WTC11 (cell line): ENCODE measurements at regions not wholly inside any gene's neighbourhood (a gene's known extent, or its start where the extent isn't known, plus 50 kb on each side); places are given as distances from the start of the nearest gene placed in this dataset.

Experiments used
- ATAC-seq: fragments of 200-7000 bp; cut with Tn5 transposase; 2 replicates; pipeline ENCODE4 v1.10.0; 2021; ENCODE audit warnings: mild to moderate bottlenecking, moderate library complexity
- CTCF ChIA-PET: fragments of 300-600 bp; sonication (Branson Sonifier 250); formaldehyde crosslinking; loops from one replicate; lab custom pipeline; 2021; ENCODE audit warnings: antibody characterized with exemption; lab: Charles Lee
- POLR2A ChIA-PET: fragments of 350-600 bp; sonication (Branson Sonifier 250); formaldehyde crosslinking; loops from one replicate; lab custom pipeline; 2021; ENCODE audit warnings: antibody characterized with exemption; lab: Charles Lee
- DNase-seq: peaks from one replicate; pipeline ENCODE4 v3.0.0; 2021; ENCODE audit warnings: low spot score
- H3K27ac Mint-ChIP-seq: 2 replicates; pipeline ENCODE4 v1.8.0; 2021; ENCODE audit warnings: mixed read lengths
- H3K27me3 Mint-ChIP-seq: 2 replicates; pipeline ENCODE4 v1.8.0; 2021; ENCODE audit warnings: low read depth, mild to moderate bottlenecking, moderate library complexity, mixed read lengths
- H3K36me3 Mint-ChIP-seq: 2 replicates; pipeline ENCODE4 v1.8.0; 2021; ENCODE audit warnings: mixed read lengths
- H3K4me1 Mint-ChIP-seq: 2 replicates; pipeline ENCODE4 v1.8.0; 2022; ENCODE audit warnings: mixed read lengths
- H3K4me3 Mint-ChIP-seq: 2 replicates; pipeline ENCODE4 v1.8.0; 2021; ENCODE audit warnings: mild to moderate bottlenecking, moderate library complexity, mixed read lengths
- H3K9me3 Mint-ChIP-seq: 2 replicates; pipeline ENCODE4 v1.8.0; 2021; ENCODE audit warnings: mixed read lengths
- ARID4B ChIP-seq: sonication (generic); formaldehyde crosslinking; IDR thresholded peaks from 2 replicates; pipeline ENCODE4 v1.8.0; 2023; ENCODE audit warnings: missing genetic modification reagents, mild to moderate bottlenecking, borderline replicate concordance
- CREB1 ChIP-seq: sonication (generic); formaldehyde crosslinking; IDR thresholded peaks from 2 replicates; pipeline ENCODE4 v1.8.0; 2023; ENCODE audit warnings: mild to moderate bottlenecking, missing genetic modification reagents
- ETV6 ChIP-seq: sonication (generic); formaldehyde crosslinking; IDR thresholded peaks from 2 replicates; pipeline ENCODE4 v1.8.1; 2022; ENCODE audit warnings: mild to moderate bottlenecking, missing genetic modification reagents
- FOXJ3 ChIP-seq: sonication (generic); formaldehyde crosslinking; IDR thresholded peaks from 2 replicates; pipeline ENCODE4 v1.9.0; 2021; ENCODE audit warnings: missing genetic modification reagents, mild to moderate bottlenecking, borderline replicate concordance
- FOXP1 ChIP-seq: sonication (generic); formaldehyde crosslinking; IDR thresholded peaks from 2 replicates; pipeline ENCODE4 v1.8.0; 2022; ENCODE audit warnings: missing genetic modification reagents, mild to moderate bottlenecking, moderate library complexity, borderline replicate concordance
- GRHL2 ChIP-seq: fragments of 250-450 bp; sonication (Bioruptor Pico); IDR thresholded peaks from 2 replicates; pipeline ENCODE4 v1.8.0; 2022; ENCODE audit warnings: mild to moderate bottlenecking, moderate library complexity; ENCODE audit not compliant: insufficient replicate concordance, severe bottlenecking
- HMGXB4 ChIP-seq: sonication (generic); formaldehyde crosslinking; IDR thresholded peaks from 2 replicates; pipeline ENCODE4 v1.8.1; 2023; ENCODE audit warnings: mild to moderate bottlenecking, moderate library complexity, missing genetic modification reagents
- KAT7 ChIP-seq: sonication (generic); formaldehyde crosslinking; IDR thresholded peaks from 2 replicates; pipeline ENCODE4 v1.8.1; 2023; ENCODE audit warnings: missing genetic modification reagents, mild to moderate bottlenecking, borderline replicate concordance
- MXD4 ChIP-seq: fragments of 250-450 bp; sonication (Bioruptor Pico); IDR thresholded peaks from 2 replicates; pipeline ENCODE4 v1.8.0; 2021; ENCODE audit warnings: mild to moderate bottlenecking, moderate library complexity, borderline replicate concordance
- MYBL2 ChIP-seq: sonication (generic); formaldehyde crosslinking; IDR thresholded peaks from 2 replicates; pipeline ENCODE4 v1.8.1; 2023; ENCODE audit warnings: mild to moderate bottlenecking, moderate library complexity, missing genetic modification reagents
- SMAD3 ChIP-seq: sonication (generic); formaldehyde crosslinking; IDR thresholded peaks from 2 replicates; pipeline ENCODE4 v1.8.0; 2022; ENCODE audit warnings: missing genetic modification reagents, mild to moderate bottlenecking, borderline replicate concordance
- SP1 ChIP-seq: sonication (generic); formaldehyde crosslinking; conservative IDR thresholded peaks from 2 replicates; pipeline ENCODE4 v1.8.1; 2022; ENCODE audit warnings: missing genetic modification reagents
- ZBTB21 ChIP-seq: sonication (generic); formaldehyde crosslinking; IDR thresholded peaks from 2 replicates; pipeline ENCODE4 v1.8.1; 2023; ENCODE audit warnings: mild to moderate bottlenecking, missing genetic modification reagents, borderline replicate concordance
- ZNF121 ChIP-seq: sonication (generic); formaldehyde crosslinking; IDR thresholded peaks from 2 replicates; pipeline ENCODE4 v1.8.0; 2023; ENCODE audit warnings: missing genetic modification reagents
- ZNF219 ChIP-seq: sonication (generic); formaldehyde crosslinking; IDR thresholded peaks from 2 replicates; pipeline ENCODE4 v1.8.0; 2023; ENCODE audit warnings: missing genetic modification reagents, mild to moderate bottlenecking, borderline replicate concordance
- ZNF232 ChIP-seq: sonication (generic); formaldehyde crosslinking; IDR thresholded peaks from 2 replicates; pipeline ENCODE4 v1.8.0; 2022; ENCODE audit warnings: mild to moderate bottlenecking, missing genetic modification reagents
- ZNF263 ChIP-seq: sonication (generic); formaldehyde crosslinking; IDR thresholded peaks from 2 replicates; pipeline ENCODE4 v1.8.1; 2022; ENCODE audit warnings: low read depth, mild to moderate bottlenecking, moderate library complexity, missing genetic modification reagents
- ZNF317 ChIP-seq: sonication (generic); formaldehyde crosslinking; IDR thresholded peaks from 2 replicates; pipeline ENCODE4 v1.8.1; 2023; ENCODE audit warnings: low read depth, mild to moderate bottlenecking, moderate library complexity, missing genetic modification reagents, borderline replicate concordance
- ZNF396 ChIP-seq: fragments of 250-450 bp; sonication (Bioruptor Pico); IDR thresholded peaks from 2 replicates; pipeline ENCODE4 v1.8.0; 2021; ENCODE audit warnings: mild to moderate bottlenecking, moderate library complexity, borderline replicate concordance
- ZNF416 ChIP-seq: fragments of 250-450 bp; sonication (Bioruptor Pico); IDR thresholded peaks from 2 replicates; pipeline ENCODE4 v1.9.0; 2021; ENCODE audit warnings: mild to moderate bottlenecking, inconsistent platforms
- TF ChIP-seq, protein P1 (sequence below): sonication (generic); formaldehyde crosslinking; IDR thresholded peaks from 2 replicates; pipeline ENCODE4 v1.8.1; 2023; ENCODE audit warnings: mild to moderate bottlenecking, missing genetic modification reagents, moderate library complexity
- TF ChIP-seq, protein P2 (sequence below): fragments of 250-450 bp; sonication (Bioruptor Pico); IDR thresholded peaks from 2 replicates; pipeline ENCODE4 v2.1.2; 2022; ENCODE audit warnings: mild to moderate bottlenecking, moderate library complexity
- TF ChIP-seq, protein P3 (sequence below): sonication (generic); formaldehyde crosslinking; IDR thresholded peaks from 2 replicates; pipeline ENCODE4 v1.8.0; 2023; ENCODE audit warnings: mild to moderate bottlenecking, missing genetic modification reagents

DNA sequence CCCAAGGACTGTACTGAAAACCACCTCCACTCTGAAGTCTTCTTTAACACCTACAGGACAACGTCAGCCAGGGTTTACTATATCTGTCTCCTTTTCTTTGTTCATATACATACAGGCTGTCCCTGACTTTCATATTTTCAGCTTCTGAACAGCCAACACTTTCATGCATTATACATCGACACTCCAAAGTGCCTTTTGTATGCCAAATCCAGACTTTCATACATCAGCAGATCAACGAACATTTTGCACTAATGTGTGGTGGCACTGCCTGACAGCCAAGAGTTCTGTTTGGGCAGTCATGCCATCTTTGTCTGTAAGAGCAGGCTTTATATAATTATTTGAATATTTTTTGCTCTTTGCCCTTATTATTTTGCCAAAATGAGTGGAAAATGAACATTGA, 487.4 kb downstream of the CETN3 start (continued):
- TF ChIP-seq ARID4B (CRISPR knock-in tag) (no peak), GRHL2 (CRISPR knock-in tag) (no peak), SMAD3 (CRISPR knock-in tag) (no peak), FOXP1 (CRISPR knock-in tag) (no peak), ETV6 (CRISPR knock-in tag) (no peak), MYBL2 (CRISPR knock-in tag) (no peak), ZNF263 (CRISPR knock-in tag) (no peak), HMGXB4 (CRISPR knock-in tag) (no peak), CREB1 (CRISPR knock-in tag) (no peak), ZBTB21 (CRISPR knock-in tag) (no peak), ZNF416 (CRISPR knock-in tag) (no peak), ZNF232 (CRISPR knock-in tag) (no peak), KAT7 (CRISPR knock-in tag) (no peak)
- TF ChIP-seq, protein P1, sequence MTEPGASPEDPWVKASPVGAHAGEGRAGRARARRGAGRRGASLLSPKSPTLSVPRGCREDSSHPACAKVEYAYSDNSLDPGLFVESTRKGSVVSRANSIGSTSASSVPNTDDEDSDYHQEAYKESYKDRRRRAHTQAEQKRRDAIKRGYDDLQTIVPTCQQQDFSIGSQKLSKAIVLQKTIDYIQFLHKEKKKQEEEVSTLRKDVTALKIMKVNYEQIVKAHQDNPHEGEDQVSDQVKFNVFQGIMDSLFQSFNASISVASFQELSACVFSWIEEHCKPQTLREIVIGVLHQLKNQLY = no peak
- TF ChIP-seq, protein P2, sequence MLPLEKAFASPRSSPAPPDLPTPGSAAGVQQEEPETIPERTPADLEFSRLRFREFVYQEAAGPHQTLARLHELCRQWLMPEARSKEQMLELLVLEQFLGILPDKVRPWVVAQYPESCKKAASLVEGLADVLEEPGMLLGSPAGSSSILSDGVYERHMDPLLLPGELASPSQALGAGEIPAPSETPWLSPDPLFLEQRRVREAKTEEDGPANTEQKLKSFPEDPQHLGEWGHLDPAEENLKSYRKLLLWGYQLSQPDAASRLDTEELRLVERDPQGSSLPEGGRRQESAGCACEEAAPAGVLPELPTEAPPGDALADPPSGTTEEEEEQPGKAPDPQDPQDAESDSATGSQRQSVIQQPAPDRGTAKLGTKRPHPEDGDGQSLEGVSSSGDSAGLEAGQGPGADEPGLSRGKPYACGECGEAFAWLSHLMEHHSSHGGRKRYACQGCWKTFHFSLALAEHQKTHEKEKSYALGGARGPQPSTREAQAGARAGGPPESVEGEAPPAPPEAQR (CRISPR knock-in tag) = no peak

- 0 out of 2 replicates have a peak, but pooled peaks cover 5% of the 10 kb centered on the region for H3K9me3 Mint-ChIP-seq
- CTCF ChIA-PET = no interaction called here
- H3K4me1 Mint-ChIP-seq = no peaks in the 10 kb centered on the region
- TF ChIP-seq, protein P2 (CRISPR knock-in tag) = no peak
- TF ChIP-seq ZNF121 (no peak), FOXJ3 (CRISPR knock-in tag) (no peak), ZNF263 (CRISPR knock-in tag) (no peak), SP1 (CRISPR knock-in tag) (no peak), ZNF396 (CRISPR knock-in tag) (no peak), MXD4 (CRISPR knock-in tag) (no peak), FOXP1 (CRISPR knock-in tag) (no peak), ZNF219 (CRISPR knock-in tag) (no peak), ZNF317 (CRISPR knock-in tag) (no peak)
- TF ChIP-seq, protein P3, sequence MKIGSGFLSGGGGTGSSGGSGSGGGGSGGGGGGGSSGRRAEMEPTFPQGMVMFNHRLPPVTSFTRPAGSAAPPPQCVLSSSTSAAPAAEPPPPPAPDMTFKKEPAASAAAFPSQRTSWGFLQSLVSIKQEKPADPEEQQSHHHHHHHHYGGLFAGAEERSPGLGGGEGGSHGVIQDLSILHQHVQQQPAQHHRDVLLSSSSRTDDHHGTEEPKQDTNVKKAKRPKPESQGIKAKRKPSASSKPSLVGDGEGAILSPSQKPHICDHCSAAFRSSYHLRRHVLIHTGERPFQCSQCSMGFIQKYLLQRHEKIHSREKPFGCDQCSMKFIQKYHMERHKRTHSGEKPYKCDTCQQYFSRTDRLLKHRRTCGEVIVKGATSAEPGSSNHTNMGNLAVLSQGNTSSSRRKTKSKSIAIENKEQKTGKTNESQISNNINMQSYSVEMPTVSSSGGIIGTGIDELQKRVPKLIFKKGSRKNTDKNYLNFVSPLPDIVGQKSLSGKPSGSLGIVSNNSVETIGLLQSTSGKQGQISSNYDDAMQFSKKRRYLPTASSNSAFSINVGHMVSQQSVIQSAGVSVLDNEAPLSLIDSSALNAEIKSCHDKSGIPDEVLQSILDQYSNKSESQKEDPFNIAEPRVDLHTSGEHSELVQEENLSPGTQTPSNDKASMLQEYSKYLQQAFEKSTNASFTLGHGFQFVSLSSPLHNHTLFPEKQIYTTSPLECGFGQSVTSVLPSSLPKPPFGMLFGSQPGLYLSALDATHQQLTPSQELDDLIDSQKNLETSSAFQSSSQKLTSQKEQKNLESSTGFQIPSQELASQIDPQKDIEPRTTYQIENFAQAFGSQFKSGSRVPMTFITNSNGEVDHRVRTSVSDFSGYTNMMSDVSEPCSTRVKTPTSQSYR = no peak
Observed at GRCh38 chr5:89917112-89917511, 492.4 kb downstream of the CETN3 start.

More at GRCh38 chr5:89917112-89917511, 492.4 kb downstream of the CETN3 start:
- no peak for DNase-seq
- POLR2A ChIA-PET = no interaction called here
- Mint-ChIP-seq H3K4me3 (no peak overlapping the region), H3K27ac (no peak overlapping the region), H3K36me3 (no peaks in the 10 kb centered on the region), H3K27me3 (no peaks in the 10 kb centered on the region)
- ATAC-seq = no peak
